Neural cell (in vitro differentiated cells): ENCODE measurements at regions not wholly inside any gene's neighbourhood (a gene's known extent, or its start where the extent isn't known, plus 50 kb on each side); places are given as distances from the start of the nearest gene placed in this dataset.

ENCODE experiments used
- H2AFZ ChIP-seq: fragments of 200-600, 300-800 bp; sonication (generic), shearing (Covaris generic); 2 replicates; pipeline ENCODE4 v1.6.0; 2014; ENCODE audit warnings: low read depth, mild to moderate bottlenecking, antibody characterized with exemption, low read length, moderate library complexity
- H3F3A ChIP-seq: fragments of 200-600 bp; shearing (Covaris generic); 2 replicates; pipeline ENCODE4 v1.6.1; 2016; ENCODE audit warnings: mild to moderate bottlenecking, moderate library complexity, mixed read lengths, antibody characterized with exemption, low read length; ENCODE audit not compliant: insufficient read depth, poor library complexity, severe bottlenecking
- H3K27ac ChIP-seq: fragments of 200-600, 300-800 bp; sonication (generic), shearing (Covaris generic); 2 replicates; pipeline ENCODE4 v1.5.1; 2014; ENCODE audit warnings: mild to moderate bottlenecking, low read length, moderate library complexity
- H3K27me3 ChIP-seq: fragments of 300-800, 200-600 bp; sonication (generic), shearing (Covaris generic); 2 replicates; pipeline ENCODE4 v1.6.0; 2014; ENCODE audit warnings: mild to moderate bottlenecking, low read depth, low read length, moderate library complexity; ENCODE audit not compliant: insufficient read depth
- H3K36me3 ChIP-seq: fragments of 300-800, 200-600 bp; sonication (generic), shearing (Covaris generic); 2 replicates; pipeline ENCODE4 v1.5.1; 2014; ENCODE audit warnings: mild to moderate bottlenecking, antibody characterized with exemption, low read length, moderate library complexity; ENCODE audit not compliant: insufficient read depth
- H3K4me2 ChIP-seq: fragments of 300-800, 200-600 bp; sonication (generic), shearing (Covaris generic); 2 replicates; pipeline ENCODE4 v1.6.0; 2014; ENCODE audit warnings: mild to moderate bottlenecking, low read length
- H3K4me3 ChIP-seq: fragments of 300-800, 200-600 bp; sonication (generic), shearing (Covaris generic); 2 replicates; pipeline ENCODE4 v1.5.1; 2014; ENCODE audit warnings: mild to moderate bottlenecking, low read length, moderate library complexity
- H3K79me2 ChIP-seq: fragments of 200-600 bp; shearing (Covaris generic); replicated peaks from 2 replicates; pipeline ENCODE4 v1.6.0; 2014; ENCODE audit warnings: mild to moderate bottlenecking, low read length, moderate library complexity; ENCODE audit not compliant: insufficient read depth
- H3K9ac ChIP-seq: fragments of 300-800, 200-600 bp; sonication (generic), shearing (Covaris generic); 2 replicates; pipeline ENCODE4 v1.6.1; 2016; ENCODE audit warnings: mild to moderate bottlenecking, low read length, mixed read lengths
- H3K9me2 ChIP-seq: fragments of 200-600 bp; shearing (Covaris generic); 2 replicates; pipeline ENCODE4 v1.6.1; 2016; ENCODE audit warnings: mild to moderate bottlenecking, low read length, mixed read lengths; ENCODE audit not compliant: insufficient read depth
- H3K9me3 ChIP-seq: fragments of 200-600, 300-800 bp; sonication (generic), shearing (Covaris generic); 2 replicates; pipeline ENCODE4 v1.6.1; 2016; ENCODE audit warnings: mild to moderate bottlenecking, mixed run types, low read length, moderate library complexity, mixed read lengths
- H4K20me1 ChIP-seq: fragments of 200-600 bp; shearing (Covaris generic); 2 replicates; pipeline ENCODE4 v1.6.1; 2016; ENCODE audit warnings: mild to moderate bottlenecking, mixed run types; ENCODE audit not compliant: insufficient read depth
- EP300 ChIP-seq: fragments of 450-650 bp; conservative IDR thresholded peaks from 2 replicates; pipeline ENCODE4 v1.6.1; 2014; ENCODE audit warnings: antibody characterized with exemption, mild to moderate bottlenecking, moderate library complexity; ENCODE audit not compliant: poor library complexity, severe bottlenecking
- EZH2 ChIP-seq: fragments of 200-600, 300-800 bp; shearing (Covaris generic), sonication (generic); IDR thresholded peaks from 2 replicates; pipeline ENCODE4 v1.6.1; 2014; ENCODE audit warnings: antibody characterized with exemption, low read length, borderline replicate concordance, mild to moderate bottlenecking; ENCODE audit not compliant: insufficient read depth, poor library complexity, severe bottlenecking
- MXI1 ChIP-seq: fragments of 450-650 bp; conservative IDR thresholded peaks from 2 replicates; pipeline ENCODE4 v1.6.1; 2014; ENCODE audit warnings: antibody characterized with exemption, mild to moderate bottlenecking; ENCODE audit not compliant: poor library complexity, severe bottlenecking
- POLR2AphosphoS5 ChIP-seq: IDR thresholded peaks from 2 replicates; pipeline ENCODE4 v1.6.1; 2012
- RAD21 ChIP-seq: fragments of 450-650 bp; conservative IDR thresholded peaks from 2 replicates; pipeline ENCODE4 v1.6.1; 2014; ENCODE audit warnings: antibody characterized with exemption, mild to moderate bottlenecking, moderate library complexity
- REST ChIP-seq: IDR thresholded peaks from 2 replicates; pipeline ENCODE4 v1.6.1; 2012; ENCODE audit warnings: borderline replicate concordance
- SMC3 ChIP-seq: fragments of 450-650 bp; conservative IDR thresholded peaks from 2 replicates; pipeline ENCODE4 v1.6.1; 2014; ENCODE audit warnings: antibody characterized with exemption, mild to moderate bottlenecking, moderate library complexity; ENCODE audit not compliant: poor library complexity
- TAF1 ChIP-seq: IDR thresholded peaks from 2 replicates; pipeline ENCODE4 v1.6.1; 2012; ENCODE audit warnings: low read depth
- TF ChIP-seq, protein P1 (sequence below): fragments of 450-650 bp; IDR thresholded peaks from 2 replicates; pipeline ENCODE4 v1.5.1; 2014; ENCODE audit warnings: antibody characterized with exemption, mild to moderate bottlenecking, moderate library complexity; ENCODE audit not compliant: poor library complexity, severe bottlenecking

DNA sequence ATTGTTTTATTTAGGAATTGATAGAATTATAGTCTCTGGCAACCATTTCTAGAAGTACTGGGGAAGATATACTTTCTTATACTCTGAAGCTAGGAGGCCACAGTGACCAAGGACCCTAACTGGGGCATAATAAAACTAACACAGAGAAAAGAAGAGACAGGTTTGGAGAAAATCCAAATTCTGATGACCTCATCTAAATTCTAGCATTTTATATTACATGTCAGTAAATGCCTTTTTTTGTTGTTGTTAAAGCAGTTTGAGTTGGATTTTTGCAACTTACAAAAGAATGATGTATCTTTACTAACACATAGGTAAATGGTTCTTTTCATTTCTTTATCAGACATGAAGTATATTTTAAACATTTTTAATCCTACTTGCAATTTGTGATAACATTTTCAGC, 933.3 kb downstream of the TMTC2 start:
- H4K20me1 ChIP-seq, result no peaks in the 10 kb centered on the region
- no peak overlapping the region for H3K9ac ChIP-seq
- no peaks in the 10 kb centered on the region for H3K79me2 ChIP-seq
- no peaks in the 10 kb centered on the region for H3F3A ChIP-seq
- no peak for TF ChIP-seq SMC3
- TF ChIP-seq, protein P1, sequence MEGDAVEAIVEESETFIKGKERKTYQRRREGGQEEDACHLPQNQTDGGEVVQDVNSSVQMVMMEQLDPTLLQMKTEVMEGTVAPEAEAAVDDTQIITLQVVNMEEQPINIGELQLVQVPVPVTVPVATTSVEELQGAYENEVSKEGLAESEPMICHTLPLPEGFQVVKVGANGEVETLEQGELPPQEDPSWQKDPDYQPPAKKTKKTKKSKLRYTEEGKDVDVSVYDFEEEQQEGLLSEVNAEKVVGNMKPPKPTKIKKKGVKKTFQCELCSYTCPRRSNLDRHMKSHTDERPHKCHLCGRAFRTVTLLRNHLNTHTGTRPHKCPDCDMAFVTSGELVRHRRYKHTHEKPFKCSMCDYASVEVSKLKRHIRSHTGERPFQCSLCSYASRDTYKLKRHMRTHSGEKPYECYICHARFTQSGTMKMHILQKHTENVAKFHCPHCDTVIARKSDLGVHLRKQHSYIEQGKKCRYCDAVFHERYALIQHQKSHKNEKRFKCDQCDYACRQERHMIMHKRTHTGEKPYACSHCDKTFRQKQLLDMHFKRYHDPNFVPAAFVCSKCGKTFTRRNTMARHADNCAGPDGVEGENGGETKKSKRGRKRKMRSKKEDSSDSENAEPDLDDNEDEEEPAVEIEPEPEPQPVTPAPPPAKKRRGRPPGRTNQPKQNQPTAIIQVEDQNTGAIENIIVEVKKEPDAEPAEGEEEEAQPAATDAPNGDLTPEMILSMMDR, result no peak
- TF ChIP-seq EP300, result no peak
- TF ChIP-seq POLR2AphosphoS5, result no peak
- TF ChIP-seq EZH2, result no peak
- no peak for TF ChIP-seq MXI1
- TF ChIP-seq TAF1, result no peak
- no peak for TF ChIP-seq REST
- no peak for TF ChIP-seq RAD21
- no peaks in the 10 kb centered on the region for H3K36me3 ChIP-seq
- H3K4me2 ChIP-seq, result no peak overlapping the region
- H3K9me3 ChIP-seq, result no peaks in the 10 kb centered on the region
- no peak overlapping the region for H3K4me3 ChIP-seq
- no peaks in the 10 kb centered on the region for H3K9me2 ChIP-seq
- H2AFZ ChIP-seq, result no peak overlapping the region
- H3K27me3 ChIP-seq, result no peaks in the 10 kb centered on the region
- no peak overlapping the region for H3K27ac ChIP-seq

GRCh38 chr12:83615152-83615551, 928.4 kb downstream of the TMTC2 start:
- TF ChIP-seq REST (no peak), SMC3 (no peak), EZH2 (no peak), POLR2AphosphoS5 (no peak), TAF1 (no peak), EP300 (no peak), RAD21 (no peak), MXI1 (no peak)
- TF ChIP-seq, protein P1, result no peak
- no peak overlapping the region for H3K27ac ChIP-seq
- no peak overlapping the region for H3K9ac ChIP-seq
- H3K79me2 ChIP-seq, result no peaks in the 10 kb centered on the region
- H3K4me2 ChIP-seq, result no peak overlapping the region
- no peaks in the 10 kb centered on the region for H3K27me3 ChIP-seq
- no peaks in the 10 kb centered on the region for H3K36me3 ChIP-seq
- no peaks in the 10 kb centered on the region for H3K9me3 ChIP-seq
- H3K4me3 ChIP-seq, result no peak overlapping the region
- no peaks in the 10 kb centered on the region for H3F3A ChIP-seq
- no peaks in the 10 kb centered on the region for H4K20me1 ChIP-seq
- H2AFZ ChIP-seq, result no peak overlapping the region
- H3K9me2 ChIP-seq, result no peaks in the 10 kb centered on the region
